Endothelial cell of umbilical vein (primary cell): ENCODE measurements at regions not wholly inside any gene's neighbourhood (a gene's known extent, or its start where the extent isn't known, plus 50 kb on each side); places are given as distances from the start of the nearest gene placed in this dataset.

Experiments used
- BruUV-seq: library from RNA; stranded (reverse); fragments of 400-500 nt; replicated peaks from 2 replicates; lab custom pipeline; 2021; lab: Mats Ljungman, UMichigan
- CTCF ChIA-PET: fragments of 300-600, 350-600 bp; sonication (Branson Sonifier 250); formaldehyde crosslinking; loops from one replicate; lab custom pipeline; 2021; ENCODE audit warnings: antibody characterized with exemption, inconsistent platforms; lab: Charles Lee
- POLR2A ChIA-PET: fragments of 300-600, 350-600 bp; sonication (Branson Sonifier 250); formaldehyde crosslinking; loops from one replicate; lab custom pipeline; 2021; ENCODE audit warnings: antibody characterized with exemption, inconsistent platforms; lab: Charles Lee
- DNase-seq: peaks from one replicate; pipeline ENCODE4 v3.0.0-alpha.2; 2011; ENCODE audit warnings: low read depth, low spot score
- FAIRE-seq: peaks from 2 replicates; lab custom pipeline; 2011; peaks lifted over from hg19 to GRCh38; lab: Jason Lieb, UNC
- H2AFZ ChIP-seq: 2 replicates; pipeline ENCODE4 v1.6.0; 2012; ENCODE audit warnings: low read depth, low read length, control low read depth, inconsistent platforms
- H3K27ac ChIP-seq: 2 replicates; pipeline ENCODE4 v1.5.1; 2011; ENCODE audit warnings: low read depth, mild to moderate bottlenecking, control low read depth, low read length, moderate library complexity; ENCODE audit not compliant: insufficient read depth
- H3K27me3 ChIP-seq, 2 experiments: 2 replicates each; pipeline versions ENCODE4 v1.6.0 to v1.6.1; 2011; ENCODE audit warnings: low read length in 2 of 2, mixed read lengths in 1 of 2; ENCODE audit not compliant: control insufficient read depth in 2 of 2, insufficient read depth in 2 of 2
- H3K36me3 ChIP-seq, 2 experiments: 2 replicates in 1 of 2; 3 replicates in 1 of 2; pipeline ENCODE4 v1.5.1; 2011; ENCODE audit warnings: low read length in 2 of 2, mild to moderate bottlenecking in 1 of 2, moderate library complexity in 1 of 2; ENCODE audit not compliant: control insufficient read depth in 2 of 2, insufficient read depth in 2 of 2; ENCODE audit errors: extremely low read depth in 1 of 2
- H3K4me1 ChIP-seq: 3 replicates; pipeline ENCODE4 v1.5.1; 2011; ENCODE audit warnings: mild to moderate bottlenecking, low read length; ENCODE audit not compliant: control insufficient read depth, insufficient read depth; ENCODE audit errors: extremely low read depth
- H3K4me2 ChIP-seq: 2 replicates; pipeline ENCODE4 v1.6.1; 2011; ENCODE audit warnings: low read length, control low read depth, mixed read lengths; ENCODE audit not compliant: insufficient read depth
- H3K4me3 ChIP-seq, 3 experiments: fragments of 200-600 bp in 1 of 3; sonication (generic), shearing (Covaris generic) in 1 of 3; replicated peaks in 1 of 3; 2 replicates each; pipeline ENCODE4 v1.5.1; 2011 to 2016; ENCODE audit warnings: control low read depth in 3 of 3, low read length in 3 of 3, mild to moderate bottlenecking in 2 of 3, inconsistent platforms in 1 of 3, low read depth in 1 of 3, moderate library complexity in 1 of 3; ENCODE audit not compliant: insufficient read depth in 1 of 3
- H3K79me2 ChIP-seq: 2 replicates; pipeline ENCODE4 v1.6.0; 2012; ENCODE audit warnings: low read length, inconsistent platforms; ENCODE audit not compliant: control insufficient read depth, insufficient read depth
- H3K9ac ChIP-seq: replicated peaks from 2 replicates; pipeline ENCODE3; 2011; ENCODE audit warnings: low read length, control low read depth; ENCODE audit not compliant: insufficient read depth; ENCODE audit errors: extremely low read depth
- H3K9me1 ChIP-seq: replicated peaks from 3 replicates; pipeline ENCODE4 v1.6.0; 2011; ENCODE audit warnings: mild to moderate bottlenecking, low read length; ENCODE audit not compliant: control insufficient read depth, insufficient read depth; ENCODE audit errors: extremely low read depth
- H3K9me3 ChIP-seq: replicated peaks from 2 replicates; pipeline ENCODE4 v1.5.1; 2012; ENCODE audit warnings: low read length, inconsistent platforms; ENCODE audit not compliant: control insufficient read depth, insufficient read depth
- H4K20me1 ChIP-seq: replicated peaks from 2 replicates; pipeline ENCODE3; 2011; ENCODE audit warnings: mild to moderate bottlenecking, low read length; ENCODE audit not compliant: control insufficient read depth, insufficient read depth; ENCODE audit errors: extremely low read depth
- EZH2 ChIP-seq: IDR thresholded peaks from 2 replicates; pipeline ENCODE4 v1.6.1; 2012; ENCODE audit warnings: borderline replicate concordance, low read depth, mild to moderate bottlenecking, moderate library complexity, low read length, inconsistent platforms; ENCODE audit not compliant: severe bottlenecking
- FOS ChIP-seq: IDR thresholded peaks from 2 replicates; pipeline ENCODE4 v1.6.1; 2011; ENCODE audit warnings: mild to moderate bottlenecking, low read length, moderate library complexity, borderline replicate concordance; ENCODE audit not compliant: insufficient read depth
- GATA2 ChIP-seq: IDR thresholded peaks from 2 replicates; pipeline ENCODE4 v1.7.0; 2011; ENCODE audit warnings: low read depth, mild to moderate bottlenecking, moderate library complexity, mixed read lengths, low read length; ENCODE audit not compliant: insufficient read length, insufficient read depth
- JUN ChIP-seq: IDR thresholded peaks from 2 replicates; pipeline ENCODE4 v1.6.1; 2011; ENCODE audit warnings: borderline replicate concordance, low read depth; ENCODE audit not compliant: insufficient read length, insufficient read depth
- MYC ChIP-seq: IDR thresholded peaks from one replicate; pipeline ENCODE4 v1.6.1; 2011; ENCODE audit warnings: mild to moderate bottlenecking, low read depth, low read length
- POLR2A ChIP-seq: IDR thresholded peaks from 2 replicates; pipeline ENCODE4 v1.6.1; 2012; ENCODE audit warnings: low read depth, mild to moderate bottlenecking, control low read depth, low read length
- POLR2AphosphoS5 ChIP-seq: IDR thresholded peaks from 2 replicates; pipeline ENCODE4 v1.6.1; 2012; ENCODE audit warnings: low read depth, mild to moderate bottlenecking, control low read depth, low read length, moderate library complexity; ENCODE audit not compliant: insufficient read depth
- dilution Hi-C: fragments of 300-500 bp; cut with MboI; formaldehyde crosslinking; loops from one replicate; pipeline ENCODE4 v1.15.0; 2019; ENCODE audit warnings: low sequenced_read_pairs; ENCODE audit not compliant: extremely low pct_ligation_motif_present
- intact Hi-C: fragments of 100-400 bp; cut with micrococcal nuclease; formaldehyde crosslinking; loops from one replicate; pipeline ENCODE4 v1.10.0; 2022
- TF ChIP-seq, protein P1 (sequence below), 2 donors: IDR thresholded peaks; 1 replicate in 1 of 2; 2 replicates in 1 of 2; pipeline ENCODE4 v1.5.1; 2011; ENCODE audit warnings: low read length in 2 of 2, mild to moderate bottlenecking in 2 of 2, moderate library complexity in 2 of 2, control low read depth in 1 of 2, inconsistent platforms in 1 of 2, low read depth in 1 of 2; ENCODE audit not compliant: insufficient read depth in 1 of 2; ENCODE audit errors: extremely low read depth in 1 of 2
- TF ChIP-seq, protein P2 (sequence below): IDR thresholded peaks from 2 replicates; pipeline ENCODE4 v1.6.1; 2011; ENCODE audit not compliant: insufficient read depth, insufficient read length

DNA sequence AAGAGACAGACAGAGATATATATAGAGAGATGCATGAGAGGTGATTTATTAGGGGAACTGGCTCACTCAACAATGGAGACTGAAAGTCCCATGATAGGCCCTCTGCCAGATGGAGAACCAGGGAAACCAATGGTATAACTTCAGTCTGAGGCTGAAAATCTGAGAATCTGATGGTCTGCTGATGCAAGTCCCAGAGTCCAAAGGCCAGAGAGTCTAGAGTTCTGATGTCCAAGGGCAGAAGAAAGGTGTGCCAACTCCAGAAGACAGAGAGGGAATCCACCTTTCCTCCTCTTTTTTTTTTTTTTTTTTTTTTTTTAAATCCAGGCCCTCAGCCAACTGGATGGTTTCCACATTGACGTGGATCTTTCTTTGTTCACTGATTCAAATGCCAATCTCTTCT lies 197.9 kb upstream of the MEIS2 start:
- BruUV-seq = no TSS peak
- no peak for DNase-seq
- no peak for FAIRE-seq
- Histone ChIP-seq H3K9ac (no peak overlapping the region), H3K36me3 (no peaks in the 10 kb centered on the region), H3K4me3 (no peak overlapping the region), H2AFZ (no peak overlapping the region), H4K20me1 (no peaks in the 10 kb centered on the region), H3K9me1 (no peaks in the 10 kb centered on the region), H3K4me1 (no peaks in the 10 kb centered on the region), H3K79me2 (no peaks in the 10 kb centered on the region), H3K27ac (no peak overlapping the region), H3K9me3 (peaks cover 1% of the 10 kb centered on the region), H3K4me2 (no peak overlapping the region), H3K27me3 (no peaks in the 10 kb centered on the region)
- intact Hi-C loops = no loop called here
- POLR2A ChIA-PET = no interaction called here
- dilution Hi-C loops = no loop called here
- CTCF ChIA-PET = no interaction called here
- TF ChIP-seq MYC (no peak), POLR2AphosphoS5 (no peak), JUN (no peak), POLR2A (no peak), GATA2 (no peak), FOS (no peak), EZH2 (no peak)
- TF ChIP-seq, protein P1, sequence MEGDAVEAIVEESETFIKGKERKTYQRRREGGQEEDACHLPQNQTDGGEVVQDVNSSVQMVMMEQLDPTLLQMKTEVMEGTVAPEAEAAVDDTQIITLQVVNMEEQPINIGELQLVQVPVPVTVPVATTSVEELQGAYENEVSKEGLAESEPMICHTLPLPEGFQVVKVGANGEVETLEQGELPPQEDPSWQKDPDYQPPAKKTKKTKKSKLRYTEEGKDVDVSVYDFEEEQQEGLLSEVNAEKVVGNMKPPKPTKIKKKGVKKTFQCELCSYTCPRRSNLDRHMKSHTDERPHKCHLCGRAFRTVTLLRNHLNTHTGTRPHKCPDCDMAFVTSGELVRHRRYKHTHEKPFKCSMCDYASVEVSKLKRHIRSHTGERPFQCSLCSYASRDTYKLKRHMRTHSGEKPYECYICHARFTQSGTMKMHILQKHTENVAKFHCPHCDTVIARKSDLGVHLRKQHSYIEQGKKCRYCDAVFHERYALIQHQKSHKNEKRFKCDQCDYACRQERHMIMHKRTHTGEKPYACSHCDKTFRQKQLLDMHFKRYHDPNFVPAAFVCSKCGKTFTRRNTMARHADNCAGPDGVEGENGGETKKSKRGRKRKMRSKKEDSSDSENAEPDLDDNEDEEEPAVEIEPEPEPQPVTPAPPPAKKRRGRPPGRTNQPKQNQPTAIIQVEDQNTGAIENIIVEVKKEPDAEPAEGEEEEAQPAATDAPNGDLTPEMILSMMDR (IDR thresholded peaks at IDR 0.05; ENCODE audit: extremely low read depth in 1 of 2, insufficient read depth in 1 of 2, low read depth in 1 of 2, low read length in 2 of 2) = no peak
- TF ChIP-seq, protein P2, sequence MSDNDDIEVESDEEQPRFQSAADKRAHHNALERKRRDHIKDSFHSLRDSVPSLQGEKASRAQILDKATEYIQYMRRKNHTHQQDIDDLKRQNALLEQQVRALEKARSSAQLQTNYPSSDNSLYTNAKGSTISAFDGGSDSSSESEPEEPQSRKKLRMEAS = no peak
